Trophoblast cell (in vitro differentiated cells and primary cell): ENCODE measurements at regions not wholly inside any gene's neighbourhood (a gene's known extent, or its start where the extent isn't known, plus 50 kb on each side); places are given as distances from the start of the nearest gene placed in this dataset.

Source experiments
- DNase-seq, 2 donors: peaks; one replicate each; pipeline ENCODE4 v3.0.0-alpha.2; 2016
- H2AFZ ChIP-seq: 2 replicates; pipeline ENCODE4 v1.6.1; 2013; ENCODE audit warnings: low read length, moderate library complexity, mild to moderate bottlenecking; ENCODE audit not compliant: insufficient read depth, poor library complexity
- H2AK5ac ChIP-seq: 2 replicates; pipeline ENCODE4 v1.6.1; 2013; ENCODE audit warnings: mild to moderate bottlenecking, low read length
- H2BK120ac ChIP-seq: 2 replicates; pipeline ENCODE4 v1.6.1; 2013; ENCODE audit warnings: low read length, mild to moderate bottlenecking, moderate library complexity; ENCODE audit not compliant: insufficient read depth, poor library complexity
- H2BK12ac ChIP-seq: 2 replicates; pipeline ENCODE4 v1.6.1; 2013; ENCODE audit warnings: mild to moderate bottlenecking, low read length, moderate library complexity
- H2BK5ac ChIP-seq: 2 replicates; pipeline ENCODE4 v1.6.1; 2013; ENCODE audit warnings: low read length, low read depth, moderate library complexity, mild to moderate bottlenecking; ENCODE audit not compliant: poor library complexity
- H3K14ac ChIP-seq: 2 replicates; pipeline ENCODE4 v1.6.1; 2013; ENCODE audit warnings: mild to moderate bottlenecking, low read length
- H3K18ac ChIP-seq: 2 replicates; pipeline ENCODE4 v1.6.1; 2013; ENCODE audit warnings: mild to moderate bottlenecking, low read length
- H3K23ac ChIP-seq: 2 replicates; pipeline ENCODE4 v1.6.1; 2013; ENCODE audit warnings: low read length
- H3K27ac ChIP-seq: 2 replicates; pipeline ENCODE4 v1.5.1; 2013; ENCODE audit warnings: low read depth, mild to moderate bottlenecking, inconsistent platforms, low read length, moderate library complexity
- H3K27me3 ChIP-seq: 2 replicates; pipeline ENCODE4 v1.6.1; 2013; ENCODE audit warnings: inconsistent platforms, mild to moderate bottlenecking, low read length, moderate library complexity; ENCODE audit not compliant: insufficient read depth
- H3K36me3 ChIP-seq, 2 experiments: 1 replicate in 1 of 2; 2 replicates in 1 of 2; pipeline ENCODE4 v1.6.1; 2013; ENCODE audit warnings: low read length in 2 of 2, mild to moderate bottlenecking in 2 of 2, moderate library complexity in 1 of 2; ENCODE audit not compliant: insufficient read depth in 2 of 2, control insufficient read depth in 1 of 2
- H3K4ac ChIP-seq: 2 replicates; pipeline ENCODE4 v1.6.1; 2013; ENCODE audit warnings: low read depth, mild to moderate bottlenecking, low read length, moderate library complexity
- H3K4me1 ChIP-seq, 2 experiments: 1 replicate in 1 of 2; 2 replicates in 1 of 2; pipeline ENCODE4 v1.6.1; 2013; ENCODE audit warnings: low read length in 2 of 2, mild to moderate bottlenecking in 2 of 2, moderate library complexity in 1 of 2; ENCODE audit not compliant: insufficient read depth in 2 of 2, control insufficient read depth in 1 of 2
- H3K4me2 ChIP-seq: 2 replicates; pipeline ENCODE4 v1.6.1; 2013; ENCODE audit warnings: inconsistent platforms, mild to moderate bottlenecking, low read length, moderate library complexity
- H3K4me3 ChIP-seq: 2 replicates; pipeline ENCODE4 v1.5.1; 2013; ENCODE audit warnings: mild to moderate bottlenecking, low read depth, low read length, inconsistent platforms
- H3K79me1 ChIP-seq: one replicate; pipeline ENCODE4 v1.6.1; 2013; ENCODE audit warnings: low read length
- H3K79me2 ChIP-seq: 2 replicates; pipeline ENCODE4 v1.6.1; 2013; ENCODE audit warnings: low read length, mild to moderate bottlenecking; ENCODE audit not compliant: control insufficient read depth, insufficient read depth, poor library complexity
- H3K9ac ChIP-seq: 2 replicates; pipeline ENCODE4 v1.6.1; 2013; ENCODE audit warnings: mild to moderate bottlenecking, low read length
- H3K9me3 ChIP-seq: 2 replicates; pipeline ENCODE4 v1.6.1; 2013; ENCODE audit warnings: low read depth, mild to moderate bottlenecking, control low read depth, inconsistent platforms, low read length; ENCODE audit not compliant: insufficient read depth
- H4K12ac ChIP-seq: 2 replicates; pipeline ENCODE4 v1.6.1; 2013; ENCODE audit warnings: low read depth, mild to moderate bottlenecking, low read length, moderate library complexity
- H4K8ac ChIP-seq: 2 replicates; pipeline ENCODE4 v1.6.1; 2013; ENCODE audit warnings: low read depth, mild to moderate bottlenecking, low read length, moderate library complexity
- H4K91ac ChIP-seq: one replicate; pipeline ENCODE4 v1.6.1; 2013; ENCODE audit warnings: low read depth, mild to moderate bottlenecking, low read length, moderate library complexity
- WGBS: extraction: QIAGEN DNeasy Blood & Tissue Kit; methylation state at CpG from one replicate; pipeline ENCODE4 v1.1.7; 2013; ENCODE audit warnings: missing lambda C conversion rate; ENCODE audit not compliant: insufficient read length, insufficient coverage; ENCODE audit errors: extremely low coverage; 5-methylcytosine and 5-hydroxymethylcytosine counted together

DNA sequence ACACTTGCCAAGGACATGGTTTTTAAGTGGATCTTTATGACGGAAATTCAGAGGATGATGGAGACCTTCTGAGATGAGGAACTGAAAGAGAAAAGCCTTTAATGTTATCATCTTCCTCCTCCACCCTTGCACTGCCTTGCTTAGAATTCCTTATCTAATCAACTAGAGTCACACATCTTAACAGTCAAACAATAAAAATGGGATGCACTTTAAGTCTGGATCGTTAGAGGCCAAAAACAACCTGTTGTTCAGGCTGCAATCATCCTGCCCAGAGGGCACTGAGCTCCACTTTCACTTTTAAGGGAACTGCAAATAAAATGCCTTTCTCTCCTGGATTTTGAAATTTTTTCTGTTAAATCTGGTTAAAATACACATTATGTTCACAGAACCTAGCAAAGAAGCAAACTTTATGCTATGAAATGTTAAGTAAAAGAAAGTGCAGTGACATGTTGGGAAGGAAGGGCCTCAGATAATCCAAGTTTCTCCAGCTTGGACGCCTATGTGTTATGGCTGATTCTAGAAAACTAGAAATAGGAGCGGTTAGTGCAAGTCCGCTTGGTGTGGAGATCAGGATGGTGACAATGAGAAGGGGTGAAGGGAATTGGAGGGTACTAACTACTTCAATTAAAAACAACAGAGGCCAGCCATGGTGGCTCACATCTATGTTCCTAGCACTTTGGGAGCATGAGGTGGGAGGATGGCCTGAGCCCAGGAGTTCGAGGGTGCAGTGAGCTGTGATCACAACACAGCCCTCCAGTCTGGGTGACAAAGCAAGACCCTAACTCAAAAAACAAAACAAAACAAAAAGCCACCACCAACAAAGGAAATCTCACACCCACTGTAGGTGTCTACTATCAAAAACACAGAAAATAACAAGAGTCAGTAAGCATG, 66.4 kb upstream of the KIF13A start:
- Histone ChIP-seq H3K9me3 (no peaks in the 10 kb centered on the region), H2BK12ac (no peak overlapping the region), H3K14ac (no peak overlapping the region), H3K36me3 (no peaks in the 10 kb centered on the region), H3K4ac (no peak overlapping the region), H3K27ac (no peak overlapping the region), H3K27me3 (no peaks in the 10 kb centered on the region), H3K79me2 (no peaks in the 10 kb centered on the region), H3K79me1 (no peaks in the 10 kb centered on the region), H4K8ac (no peak overlapping the region), H2BK120ac (no peak overlapping the region), H3K23ac (no peak overlapping the region), H2BK5ac (no peak overlapping the region), H2AFZ (no peak overlapping the region), H4K12ac (no peak overlapping the region), H4K91ac (no peak overlapping the region), H2AK5ac (no peak overlapping the region), H3K4me3 (no peak overlapping the region), H3K9ac (no peak overlapping the region), H3K18ac (no peak overlapping the region), H3K4me1 (peaks cover 0 to 2% of the 10 kb centered on the region in 2 experiments), H3K4me2 (no peak overlapping the region)
- WGBS = no CpG with 5 or more reads among the region's 6 CpGs
- DNase-seq = peak; percentile 71 to 83

GRCh38 chr6:18053078-18053477, 65.6 kb upstream of the KIF13A start:
- Histone ChIP-seq H3K36me3 (no peaks in the 10 kb centered on the region), H2BK12ac (no peak overlapping the region), H3K4me3 (no peak overlapping the region), H2BK5ac (no peak overlapping the region), H2AFZ (no peak overlapping the region), H3K9me3 (no peaks in the 10 kb centered on the region), H2AK5ac (no peak overlapping the region), H3K4me1 (peaks cover 0 to 2% of the 10 kb centered on the region in 2 experiments), H3K23ac (no peak overlapping the region), H4K91ac (no peak overlapping the region), H2BK120ac (no peak overlapping the region), H3K79me2 (no peaks in the 10 kb centered on the region), H3K27me3 (no peaks in the 10 kb centered on the region), H3K9ac (no peak overlapping the region), H3K14ac (no peak overlapping the region), H4K8ac (no peak overlapping the region), H3K4ac (no peak overlapping the region), H3K27ac (no peak overlapping the region), H3K18ac (no peak overlapping the region), H3K4me2 (no peak overlapping the region), H3K79me1 (no peaks in the 10 kb centered on the region), H4K12ac (no peak overlapping the region)
- DNase-seq = peak; percentile 83 to 85
- WGBS = no CpG with 5 or more reads among the region's 7 CpGs

DNA sequence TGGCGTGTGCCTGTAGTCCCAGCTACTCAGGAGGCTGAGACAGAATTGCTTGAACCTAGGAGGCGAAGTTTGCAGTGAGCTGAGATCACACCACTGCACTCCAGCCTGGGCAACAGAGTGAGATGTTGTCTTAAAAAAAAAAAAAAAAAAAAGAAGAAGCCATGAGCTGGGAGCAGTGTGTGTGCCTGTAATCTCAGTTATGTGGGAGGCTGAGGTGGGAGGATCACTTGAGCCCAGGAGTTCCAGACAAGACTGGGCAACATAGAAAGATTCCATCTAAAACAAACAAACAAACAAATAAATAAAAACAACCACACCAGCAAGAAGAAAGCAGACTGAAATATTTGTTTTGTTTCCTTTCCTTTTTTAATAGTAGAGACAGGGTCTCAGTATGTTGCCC, 62.2 kb upstream of the KIF13A start:
- Histone ChIP-seq H3K4me3 (no peak overlapping the region), H2BK12ac (no peak overlapping the region), H3K36me3 (no peaks in the 10 kb centered on the region), H2AK5ac (no peak overlapping the region), H3K4me1 (peaks cover 2 to 5% of the 10 kb centered on the region in 2 experiments), H3K18ac (no peak overlapping the region), H3K4me2 (no peak overlapping the region), H2BK120ac (no peak overlapping the region), H3K79me1 (peaks cover 2% of the 10 kb centered on the region), H3K14ac (no peak overlapping the region), H3K27me3 (no peaks in the 10 kb centered on the region), H3K4ac (no peak overlapping the region), H4K91ac (no peak overlapping the region), H3K79me2 (no peaks in the 10 kb centered on the region), H3K27ac (no peak overlapping the region), H2BK5ac (no peak overlapping the region), H3K9me3 (no peaks in the 10 kb centered on the region), H3K9ac (no peak overlapping the region), H2AFZ (no peak overlapping the region), H4K12ac (no peak overlapping the region), H4K8ac (no peak overlapping the region), H3K23ac (no peak overlapping the region)
- no CpG with 5 or more reads among the region's 2 CpGs for WGBS
- no peak for DNase-seq

DNA sequence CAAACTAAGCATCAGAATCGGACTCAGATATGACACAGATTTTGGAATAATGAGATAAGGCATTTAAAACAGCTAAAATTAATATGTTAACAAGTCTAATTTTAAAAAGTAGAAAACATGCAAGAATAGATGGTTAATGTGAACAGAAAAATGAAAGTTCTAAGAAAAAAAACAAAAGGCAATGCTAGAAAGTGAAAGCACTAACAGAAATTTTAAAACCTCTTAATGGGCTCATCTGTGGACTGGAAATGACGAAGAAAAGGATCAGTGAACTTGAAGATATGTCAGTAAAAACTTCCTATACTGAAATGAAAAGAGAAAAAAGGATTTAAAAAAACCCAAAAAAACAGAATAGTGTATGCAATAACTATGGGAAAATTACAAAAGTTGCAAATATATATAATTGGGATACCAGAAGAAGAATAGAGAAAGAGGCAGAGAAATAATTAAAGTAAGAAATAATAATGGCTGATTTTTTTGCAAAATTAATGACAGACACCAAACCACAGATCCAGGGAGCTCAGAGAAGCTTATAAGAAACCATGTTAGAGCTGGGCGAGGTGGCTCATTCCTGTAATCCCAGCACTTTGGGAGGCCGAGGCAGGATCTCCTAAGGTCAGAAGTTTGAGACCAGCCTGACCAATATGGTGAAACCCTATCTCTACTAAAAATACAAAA, 61.7 kb upstream of the KIF13A start:
- H3K9ac ChIP-seq = no peak overlapping the region
- no peak overlapping the region for H2BK12ac ChIP-seq
- H3K4me1 ChIP-seq = peaks cover 5 to 8% of the 10 kb centered on the region in 2 experiments
- peaks cover 4% of the 10 kb centered on the region for H3K79me1 ChIP-seq
- H4K91ac ChIP-seq = no peak overlapping the region
- H4K8ac ChIP-seq = no peak overlapping the region
- H3K4me3 ChIP-seq = no peak overlapping the region
- H3K18ac ChIP-seq = no peak overlapping the region
- H3K27me3 ChIP-seq = no peaks in the 10 kb centered on the region
- H3K27ac ChIP-seq = no peak overlapping the region
- H3K4ac ChIP-seq = no peak overlapping the region
- no peak overlapping the region for H2AK5ac ChIP-seq
- no peak overlapping the region for H2BK5ac ChIP-seq
- no peak overlapping the region for H2BK120ac ChIP-seq
- no peak overlapping the region for H3K23ac ChIP-seq
- no peaks in the 10 kb centered on the region for H3K36me3 ChIP-seq
- no peak overlapping the region for H3K14ac ChIP-seq
- no peak overlapping the region for H3K4me2 ChIP-seq
- WGBS = no CpG with 5 or more reads among the region's 4 CpGs
- H2AFZ ChIP-seq = no peak overlapping the region
- H4K12ac ChIP-seq = no peak overlapping the region
- H3K79me2 ChIP-seq = no peaks in the 10 kb centered on the region
- no peaks in the 10 kb centered on the region for H3K9me3 ChIP-seq
- no peak for DNase-seq
